ENCODE measurements at regions not wholly inside any gene's neighbourhood (a gene's known extent, or its start where the extent isn't known, plus 50 kb on each side); places are given as distances from the start of the nearest gene placed in this dataset.

- TF ChIP-seq CTCF (IDR thresholded peaks at IDR 0.05 in 2 of 3, conservative IDR thresholded peaks at IDR 0.05 in 1 of 3; ENCODE audit: control insufficient read depth in 2 of 3, extremely low read depth in 1 of 3, insufficient read depth in 1 of 3, low read depth in 3 of 3, low read length in 3 of 3), result no peak
- no peak for TF ChIP-seq POLR2AphosphoS5 (IDR thresholded peaks at IDR 0.05; ENCODE audit: low read length)
- no peak for TF ChIP-seq SUZ12 (IDR thresholded peaks at IDR 0.05; ENCODE audit: unreplicated experiment)
- no peak for TF ChIP-seq ESRRA (IDR thresholded peaks at IDR 0.05; ENCODE audit: low read length)
- TF ChIP-seq E2F4 (IDR thresholded peaks at IDR 0.05; ENCODE audit: low read depth, low read length), result no peak
- no peak for TF ChIP-seq RAD21 (IDR thresholded peaks at IDR 0.05; ENCODE audit: insufficient read depth, low read depth, low read length)
- TF ChIP-seq ZBTB33 (IDR thresholded peaks at IDR 0.05), result no peak
- TF ChIP-seq PBX3 (IDR thresholded peaks at IDR 0.05; ENCODE audit: insufficient replicate concordance, low read depth, low read length), result no peak
- TF ChIP-seq TAF1 (IDR thresholded peaks at IDR 0.05; ENCODE audit: borderline replicate concordance, low read depth, low read length), result no peak
Measured at GRCh38 chr4:112093636-112094202, 51.5 kb upstream of the FAM241A start.
